Activated CD8-positive, alpha-beta T cell treated with anti-CD3 and anti-CD28 coated beads, Interleukin-2, amount 10 ng/mL, durations not matched to agents 7 days and 5 days (primary cell): ENCODE measurements at regions not wholly inside any gene's neighbourhood (a gene's known extent, or its start where the extent isn't known, plus 50 kb on each side); places are given as distances from the start of the nearest gene placed in this dataset.
"Not testable (repeated sequence)": the region's sequence is repeated elsewhere in the genome, so short reads cannot be mapped to it uniquely, and the experiment has no call there.

Experiments used
- ATAC-seq: fragments of 150-1000 bp; cut with Tn5 transposase; one replicate; pipeline ENCODE4 v1.10.0; 2021; ENCODE audit warnings: moderate library complexity
- CTCF ChIA-PET: fragments of 350-600 bp; sonication (Branson Sonifier 250); formaldehyde crosslinking; loops from one replicate; lab custom pipeline; 2021; ENCODE audit warnings: antibody characterized with exemption; lab: Charles Lee
- POLR2A ChIA-PET: fragments of 350-600 bp; sonication (Branson Sonifier 250); formaldehyde crosslinking; loops from one replicate; lab custom pipeline; 2021; ENCODE audit warnings: antibody characterized with exemption; lab: Charles Lee
- DNase-seq: peaks from one replicate; pipeline ENCODE4 v3.0.0-alpha.2; 2020
- H3K27ac Mint-ChIP-seq: one replicate; pipeline ENCODE4 v1.8.0; 2021; ENCODE audit warnings: mild to moderate bottlenecking, mixed read lengths
- H3K27me3 Mint-ChIP-seq: one replicate; pipeline ENCODE4 v1.8.0; 2021; ENCODE audit warnings: low read depth, mixed read lengths
- H3K36me3 Mint-ChIP-seq: one replicate; pipeline ENCODE4 v1.8.0; 2021; ENCODE audit warnings: low read depth, mixed read lengths
- H3K4me1 Mint-ChIP-seq: one replicate; pipeline ENCODE4 v1.8.0; 2021; ENCODE audit warnings: low read depth, mixed read lengths
- H3K4me3 Mint-ChIP-seq: one replicate; pipeline ENCODE4 v1.8.0; 2021; ENCODE audit warnings: mild to moderate bottlenecking, mixed read lengths
- H3K9me3 Mint-ChIP-seq: one replicate; pipeline ENCODE4 v1.8.0; 2022; ENCODE audit warnings: mixed read lengths; ENCODE audit not compliant: insufficient read depth

GRCh38 chr5:67836496-67836895 lies 379.1 kb upstream of the PIK3R1 start:
- H3K27me3 Mint-ChIP-seq, CTCF ChIA-PET, H3K36me3 Mint-ChIP-seq, H3K9me3 Mint-ChIP-seq, H3K4me3 Mint-ChIP-seq, DNase-seq, ATAC-seq, H3K27ac Mint-ChIP-seq, H3K4me1 Mint-ChIP-seq, POLR2A ChIA-PET: not testable (repeated sequence)

DNA sequence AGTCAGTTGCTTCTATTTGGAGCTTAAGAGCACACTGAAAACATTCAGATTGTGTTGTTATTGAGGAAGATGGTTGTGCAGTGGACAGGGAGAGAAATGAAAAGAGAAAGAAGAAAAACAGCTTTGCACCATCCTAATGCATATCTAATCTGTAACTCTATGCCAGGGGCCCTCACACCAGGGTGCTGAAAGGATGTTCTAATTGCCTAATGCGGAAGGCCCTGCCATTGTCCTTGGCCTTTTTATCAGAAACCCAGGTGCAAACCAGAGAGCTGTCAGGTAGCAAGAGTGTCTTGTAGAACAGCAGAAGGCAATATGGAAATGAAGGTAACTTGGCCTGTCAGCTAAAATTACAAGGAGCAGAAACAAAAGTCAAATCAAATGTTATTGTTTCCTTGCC lies 384.5 kb upstream of the PIK3R1 start:
- Mint-ChIP-seq H3K4me3 (no peak overlapping the region), H3K4me1 (no peaks in the 10 kb centered on the region), H3K27me3 (no peaks in the 10 kb centered on the region), H3K9me3 (no peaks in the 10 kb centered on the region), H3K36me3 (no peaks in the 10 kb centered on the region), H3K27ac (no peak overlapping the region)
- ChIA-PET CTCF (no interaction called here), POLR2A (no interaction called here)
- no peak for ATAC-seq
- no peak for DNase-seq

DNA sequence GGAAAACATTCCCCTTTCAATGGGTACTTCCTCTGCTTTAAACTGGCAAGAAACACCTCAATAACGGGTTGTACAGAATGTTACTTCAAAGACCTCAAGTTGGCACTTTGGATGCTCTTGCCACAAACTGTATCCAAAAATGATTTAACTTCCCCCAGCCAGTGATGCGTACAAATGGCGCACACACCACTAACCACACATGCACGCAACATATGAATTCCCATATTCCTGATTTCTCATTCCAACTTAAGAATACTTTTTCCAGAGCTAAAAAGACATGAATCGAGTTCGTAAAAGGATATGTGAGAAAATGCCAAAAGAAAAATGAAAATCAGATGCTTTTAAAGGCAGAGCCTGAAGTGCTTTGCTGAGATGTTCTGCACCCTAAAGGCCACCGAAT lies 388.0 kb upstream of the PIK3R1 start:
- H3K36me3 Mint-ChIP-seq: no peaks in the 10 kb centered on the region
- ChIA-PET CTCF (no interaction called here), POLR2A (no interaction called here)
- DNase-seq (no peak), ATAC-seq (no peak)
- no peak overlapping the region for H3K4me3 Mint-ChIP-seq
- no peaks in the 10 kb centered on the region for H3K27me3 Mint-ChIP-seq
- H3K9me3 Mint-ChIP-seq: no peaks in the 10 kb centered on the region
- no peaks in the 10 kb centered on the region for H3K4me1 Mint-ChIP-seq
- no peak overlapping the region for H3K27ac Mint-ChIP-seq

DNA sequence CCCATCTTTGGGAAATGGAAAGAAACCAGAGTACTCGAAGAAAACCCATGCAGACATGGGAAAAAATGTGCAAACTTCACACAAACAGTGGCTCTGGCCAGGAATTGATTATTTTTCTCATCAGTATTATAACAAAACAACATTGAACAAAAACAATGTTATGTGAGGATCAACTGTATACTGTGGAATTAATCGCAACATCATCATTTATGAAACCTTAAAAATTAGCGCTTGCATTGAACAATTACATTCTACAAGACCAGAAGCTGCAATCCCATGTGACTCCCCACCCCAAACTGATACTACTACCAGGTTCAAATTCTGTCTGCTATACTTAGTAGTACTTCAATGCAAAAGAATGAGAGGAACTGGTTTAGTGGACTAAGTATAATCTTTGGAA lies 390.7 kb upstream of the PIK3R1 start:
- H3K4me1 Mint-ChIP-seq: no peaks in the 10 kb centered on the region
- no peaks in the 10 kb centered on the region for H3K27me3 Mint-ChIP-seq
- H3K9me3 Mint-ChIP-seq: no peaks in the 10 kb centered on the region
- no peak overlapping the region for H3K4me3 Mint-ChIP-seq
- ATAC-seq (no peak), DNase-seq (no peak)
- H3K36me3 Mint-ChIP-seq: no peaks in the 10 kb centered on the region
- ChIA-PET POLR2A (no interaction called here), CTCF (no interaction called here)
- H3K27ac Mint-ChIP-seq: no peak overlapping the region

DNA sequence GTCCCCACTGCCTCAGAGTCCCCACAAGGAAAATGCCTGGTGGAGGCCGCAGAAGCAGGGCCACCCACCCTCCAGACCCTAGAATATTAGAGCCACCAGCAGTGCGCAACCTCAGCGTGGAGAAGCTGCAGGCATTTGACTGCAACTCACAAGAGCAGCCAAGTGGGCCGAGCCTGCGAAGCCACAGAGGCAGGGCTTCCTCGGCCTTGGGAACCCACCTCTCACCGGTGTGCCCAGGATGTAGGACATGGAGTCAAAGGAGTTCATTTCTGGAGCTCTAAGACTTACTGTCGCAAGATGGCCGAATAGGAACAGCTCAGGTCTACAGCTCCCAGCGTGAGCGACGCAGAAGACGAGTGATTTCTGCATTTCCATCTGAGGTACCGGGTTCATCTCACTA lies 397.9 kb upstream of the PIK3R1 start:
- no peak for ATAC-seq
- Mint-ChIP-seq H3K4me3 (no peak overlapping the region), H3K27me3 (no peaks in the 10 kb centered on the region), H3K27ac (no peak overlapping the region), H3K9me3 (no peaks in the 10 kb centered on the region), H3K4me1 (no peaks in the 10 kb centered on the region), H3K36me3 (no peaks in the 10 kb centered on the region)
- no peak for DNase-seq
- POLR2A ChIA-PET: no interaction called here
- CTCF ChIA-PET: no interaction called here

DNA sequence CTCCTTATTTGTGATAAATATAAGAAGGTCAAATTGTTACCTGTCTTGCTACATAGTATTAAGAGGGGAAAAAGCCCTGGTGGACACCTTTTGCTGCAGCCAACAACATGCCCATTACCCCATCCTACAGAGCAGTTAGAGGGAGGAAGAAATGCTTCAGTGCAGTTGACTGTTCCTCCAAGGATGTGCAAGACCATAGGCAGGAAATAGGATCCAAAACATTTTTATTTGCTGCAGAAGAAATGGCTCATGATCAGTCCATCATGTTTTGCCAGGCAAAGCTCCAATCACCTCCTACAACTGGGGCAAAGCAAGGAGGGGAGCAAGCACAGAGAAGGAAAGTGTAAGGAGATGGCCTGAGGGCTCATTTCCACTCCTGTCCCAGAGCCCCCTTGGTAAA lies 399.1 kb upstream of the PIK3R1 start:
- DNase-seq (no peak), ATAC-seq (no peak)
- Mint-ChIP-seq H3K36me3 (no peaks in the 10 kb centered on the region), H3K4me1 (no peaks in the 10 kb centered on the region), H3K9me3 (peaks cover 3% of the 10 kb centered on the region), H3K4me3 (no peak overlapping the region), H3K27ac (no peak overlapping the region), H3K27me3 (no peaks in the 10 kb centered on the region)
- ChIA-PET POLR2A (no interaction called here), CTCF (no interaction called here)

DNA sequence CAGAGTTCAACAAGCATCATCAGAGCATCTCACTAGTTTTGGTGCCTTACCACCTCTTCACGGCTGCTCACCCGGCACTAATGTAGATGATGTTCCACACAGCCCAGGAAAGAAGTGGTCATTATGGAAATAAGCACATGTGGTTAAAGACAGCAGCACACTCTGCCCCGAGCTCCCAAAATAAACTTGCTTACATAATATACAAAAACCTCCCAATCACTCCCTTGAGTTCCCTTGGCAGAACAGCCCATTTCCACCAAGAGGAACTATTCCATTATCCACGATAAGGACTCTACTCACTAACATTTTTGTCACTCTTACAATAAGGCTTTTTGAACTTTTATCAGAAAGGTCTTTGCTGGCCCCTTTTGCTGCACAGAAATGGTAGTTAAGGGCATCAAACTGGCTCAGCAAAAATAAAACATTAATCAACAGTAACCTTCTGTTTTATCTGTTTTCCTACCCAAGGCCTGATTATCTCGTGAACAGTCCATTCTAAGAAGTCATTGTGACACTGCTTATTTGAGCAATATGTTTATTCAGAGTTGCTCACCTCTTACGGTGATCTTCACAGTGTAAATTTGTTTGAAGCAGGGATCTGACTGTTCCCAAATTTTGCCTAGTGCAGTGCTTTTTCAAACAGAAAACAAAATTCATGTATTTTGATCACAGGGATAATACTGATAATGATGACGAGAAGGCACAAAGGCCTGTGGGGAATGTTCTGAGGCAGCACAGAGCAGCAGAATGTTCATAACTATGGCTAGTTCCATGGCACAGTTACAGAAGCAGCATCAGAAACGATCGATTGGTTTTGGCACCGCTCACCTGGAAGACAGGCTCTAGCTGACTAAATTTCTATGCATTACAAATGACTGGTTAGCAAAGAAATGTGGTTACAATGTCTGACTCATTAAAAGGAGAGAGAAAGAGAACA lies 399.8 kb upstream of the PIK3R1 start:
- DNase-seq (no peak), ATAC-seq (no peak)
- no peaks in the 10 kb centered on the region for H3K4me1 Mint-ChIP-seq
- H3K9me3 Mint-ChIP-seq: peaks cover 3% of the 10 kb centered on the region
- no peak overlapping the region for H3K4me3 Mint-ChIP-seq
- CTCF ChIA-PET: no interaction called here
- H3K27me3 Mint-ChIP-seq: no peaks in the 10 kb centered on the region
- H3K36me3 Mint-ChIP-seq: no peaks in the 10 kb centered on the region
- H3K27ac Mint-ChIP-seq: no peak overlapping the region
- POLR2A ChIA-PET: no interaction called here

DNA sequence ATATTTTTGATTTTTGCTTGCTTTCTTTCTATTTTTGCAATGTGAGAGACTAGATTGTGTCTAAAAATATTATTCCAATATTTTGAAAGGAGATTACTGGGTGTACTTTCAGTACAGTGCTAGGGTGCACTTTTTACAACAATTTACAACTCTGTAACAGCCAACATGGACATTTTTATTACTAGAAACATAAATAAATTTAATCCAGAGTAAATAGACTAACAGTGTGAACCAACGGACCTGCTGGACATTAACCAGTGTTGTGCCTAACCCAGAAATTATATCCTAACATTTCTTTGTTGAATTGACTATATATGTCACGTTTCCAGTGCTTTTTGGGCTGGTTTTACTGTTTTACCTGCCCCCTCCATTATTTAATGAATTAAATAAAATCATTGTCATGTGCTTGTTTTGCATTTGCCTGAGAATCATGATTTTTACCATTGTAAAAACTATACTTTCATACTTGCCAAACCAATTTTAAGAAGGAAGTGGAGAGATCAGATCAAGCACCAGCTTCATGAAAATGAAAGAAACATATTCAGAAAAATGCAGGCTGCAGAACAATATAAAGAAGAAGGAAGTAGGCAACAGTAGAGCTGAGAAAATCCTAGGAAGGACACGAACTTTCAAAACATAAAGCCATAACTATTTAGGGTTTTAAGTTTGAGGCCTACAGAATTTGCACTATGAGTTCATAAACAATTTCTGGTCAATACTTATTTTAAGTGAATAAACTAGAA lies 400.8 kb upstream of the PIK3R1 start:
- H3K27ac Mint-ChIP-seq: no peak overlapping the region
- no peak overlapping the region for H3K4me3 Mint-ChIP-seq
- ATAC-seq (no peak), DNase-seq (no peak)
- no peaks in the 10 kb centered on the region for H3K36me3 Mint-ChIP-seq
- peaks cover 3% of the 10 kb centered on the region for H3K9me3 Mint-ChIP-seq
- no peaks in the 10 kb centered on the region for H3K4me1 Mint-ChIP-seq
- ChIA-PET POLR2A (no interaction called here), CTCF (no interaction called here)
- no peaks in the 10 kb centered on the region for H3K27me3 Mint-ChIP-seq

- DNase-seq: no peak
- no peak overlapping the region for H3K4me3 Mint-ChIP-seq
- H3K9me3 Mint-ChIP-seq: peaks cover 3% of the 10 kb centered on the region
- ChIA-PET CTCF (no interaction called here), POLR2A (no interaction called here)
- H3K27ac Mint-ChIP-seq: no peak overlapping the region
- no peaks in the 10 kb centered on the region for H3K27me3 Mint-ChIP-seq
- no peak for ATAC-seq
- no peaks in the 10 kb centered on the region for H3K36me3 Mint-ChIP-seq
- H3K4me1 Mint-ChIP-seq: no peaks in the 10 kb centered on the region
Measured at GRCh38 chr5:67813877-67814539, 401.5 kb upstream of the PIK3R1 start.

DNA sequence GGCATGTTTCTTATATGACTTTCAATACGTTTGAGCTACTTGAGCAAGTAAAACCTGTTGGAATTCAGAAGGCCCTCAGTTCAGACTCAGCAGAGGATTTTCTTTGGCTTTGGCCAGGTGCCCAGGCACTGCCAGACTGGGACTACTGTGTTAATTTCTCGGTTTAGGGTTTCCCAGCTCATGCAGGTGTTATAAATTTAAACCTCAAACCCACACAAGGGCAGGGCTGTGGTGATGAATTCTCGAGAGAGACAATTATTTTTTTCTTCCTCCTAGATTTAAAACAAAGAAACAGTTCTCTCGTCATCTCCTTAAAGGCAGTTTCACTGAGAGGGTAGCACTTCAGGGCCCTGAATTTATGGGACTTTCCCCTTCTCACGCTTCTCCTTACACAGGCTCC lies 406.0 kb upstream of the PIK3R1 start:
- H3K4me1 Mint-ChIP-seq: no peaks in the 10 kb centered on the region
- DNase-seq: no peak
- ChIA-PET POLR2A (no interaction called here), CTCF (no interaction called here)
- peaks cover 3% of the 10 kb centered on the region for H3K9me3 Mint-ChIP-seq
- no peak overlapping the region for H3K27ac Mint-ChIP-seq
- no peaks in the 10 kb centered on the region for H3K27me3 Mint-ChIP-seq
- no peaks in the 10 kb centered on the region for H3K36me3 Mint-ChIP-seq
- H3K4me3 Mint-ChIP-seq: no peak overlapping the region
- no peak for ATAC-seq

DNA sequence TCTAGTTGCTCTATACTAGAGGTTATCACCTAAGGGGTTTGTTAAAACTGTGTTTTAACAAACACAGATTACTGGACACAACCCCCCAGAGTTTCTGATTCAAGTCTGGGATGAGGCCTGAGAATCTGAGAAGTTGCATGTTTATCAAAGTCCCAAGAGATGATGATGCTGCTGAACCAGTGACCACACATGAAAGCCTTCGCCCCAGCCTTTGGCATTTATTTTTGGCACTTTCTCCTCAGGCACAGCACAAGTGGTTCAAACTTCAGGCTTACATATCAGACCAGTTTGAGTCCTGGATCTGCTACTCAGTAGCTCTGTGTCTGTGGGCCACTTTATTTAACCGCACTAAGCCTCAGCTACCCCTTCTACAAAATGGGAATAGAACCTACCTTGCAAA lies 407.2 kb upstream of the PIK3R1 start:
- Mint-ChIP-seq H3K27me3 (no peaks in the 10 kb centered on the region), H3K9me3 (peaks cover 3% of the 10 kb centered on the region), H3K4me3 (no peak overlapping the region), H3K4me1 (no peaks in the 10 kb centered on the region), H3K36me3 (no peaks in the 10 kb centered on the region), H3K27ac (no peak overlapping the region)
- ATAC-seq: no peak
- CTCF ChIA-PET: no interaction called here
- no peak for DNase-seq
- POLR2A ChIA-PET: no interaction called here

GRCh38 chr5:67807439-67807888 lies 408.1 kb upstream of the PIK3R1 start:
- ATAC-seq (no peak), DNase-seq (no peak)
- H3K9me3 Mint-ChIP-seq: peaks cover 3% of the 10 kb centered on the region
- no peak overlapping the region for H3K27ac Mint-ChIP-seq
- peaks cover 3% of the 10 kb centered on the region for H3K4me1 Mint-ChIP-seq
- H3K4me3 Mint-ChIP-seq: no peak overlapping the region
- CTCF ChIA-PET: no interaction called here
- H3K27me3 Mint-ChIP-seq: no peaks in the 10 kb centered on the region
- no peaks in the 10 kb centered on the region for H3K36me3 Mint-ChIP-seq
- POLR2A ChIA-PET: no interaction called here
